ENCODE measurements at regions not wholly inside any gene's neighbourhood (a gene's known extent, or its start where the extent isn't known, plus 50 kb on each side); places are given as distances from the start of the nearest gene placed in this dataset.

DNA sequence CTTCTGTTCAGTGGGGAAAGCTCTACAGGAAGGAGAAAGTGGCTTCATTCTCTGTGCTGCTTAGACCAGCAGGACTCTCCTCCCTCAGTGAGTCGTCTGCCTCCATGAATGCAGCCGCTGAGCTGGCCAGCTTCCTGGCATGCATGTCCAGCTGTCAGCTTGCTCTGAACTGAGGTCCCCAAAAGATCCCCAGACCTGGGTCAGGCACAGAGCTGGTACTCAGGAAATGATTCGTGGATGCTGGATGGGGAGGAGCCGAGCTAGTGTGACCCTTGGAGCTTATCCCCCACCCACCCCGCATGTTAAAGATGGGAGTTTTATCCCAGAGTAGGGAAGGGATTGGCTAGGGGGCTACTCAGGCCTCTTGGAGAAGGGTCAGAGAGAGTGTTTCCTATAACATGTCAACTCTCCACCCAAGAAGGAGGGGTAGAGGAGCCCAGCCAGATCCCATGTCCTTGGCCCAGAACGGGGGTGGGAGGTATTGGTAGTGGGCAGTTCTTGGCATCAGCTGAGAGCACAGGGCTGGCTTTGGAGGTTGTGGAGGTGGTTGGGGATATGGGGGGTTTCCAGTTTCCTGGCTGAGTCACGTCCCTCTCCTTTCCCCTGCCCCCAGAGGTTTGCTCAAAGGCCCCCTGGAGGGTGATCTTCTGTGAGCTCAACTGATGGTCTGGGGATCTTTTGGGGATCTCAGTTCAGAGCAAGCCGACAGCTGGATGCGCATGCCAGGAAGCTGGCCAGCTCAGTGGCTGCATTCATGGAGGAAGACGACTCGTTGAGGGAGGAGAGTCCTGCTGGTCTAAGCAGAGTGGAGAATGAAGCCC, 110.1 kb downstream of the FOXD2 start:
- no peak for TF ChIP-seq EZH2phosphoT487 (IDR thresholded peaks at IDR 0.05; ENCODE audit: unreplicated experiment)
- TF ChIP-seq ETS1 (IDR thresholded peaks at IDR 0.05) = no peak
- TF ChIP-seq POLR2AphosphoS5 (IDR thresholded peaks at IDR 0.05; ENCODE audit: low read depth) = no peak
- TF ChIP-seq CTCF (conservative IDR thresholded peaks at IDR 0.05; ENCODE audit: low read depth in 2 of 2) = no peak
- TF ChIP-seq CREB1 (CRISPR knock-in tag; IDR thresholded peaks at IDR 0.05; ENCODE audit: low read depth) = no peak
- no peak for TF ChIP-seq STAT1 (IDR thresholded peaks at IDR 0.05; ENCODE audit: unreplicated experiment)
- TF ChIP-seq, protein P1, sequence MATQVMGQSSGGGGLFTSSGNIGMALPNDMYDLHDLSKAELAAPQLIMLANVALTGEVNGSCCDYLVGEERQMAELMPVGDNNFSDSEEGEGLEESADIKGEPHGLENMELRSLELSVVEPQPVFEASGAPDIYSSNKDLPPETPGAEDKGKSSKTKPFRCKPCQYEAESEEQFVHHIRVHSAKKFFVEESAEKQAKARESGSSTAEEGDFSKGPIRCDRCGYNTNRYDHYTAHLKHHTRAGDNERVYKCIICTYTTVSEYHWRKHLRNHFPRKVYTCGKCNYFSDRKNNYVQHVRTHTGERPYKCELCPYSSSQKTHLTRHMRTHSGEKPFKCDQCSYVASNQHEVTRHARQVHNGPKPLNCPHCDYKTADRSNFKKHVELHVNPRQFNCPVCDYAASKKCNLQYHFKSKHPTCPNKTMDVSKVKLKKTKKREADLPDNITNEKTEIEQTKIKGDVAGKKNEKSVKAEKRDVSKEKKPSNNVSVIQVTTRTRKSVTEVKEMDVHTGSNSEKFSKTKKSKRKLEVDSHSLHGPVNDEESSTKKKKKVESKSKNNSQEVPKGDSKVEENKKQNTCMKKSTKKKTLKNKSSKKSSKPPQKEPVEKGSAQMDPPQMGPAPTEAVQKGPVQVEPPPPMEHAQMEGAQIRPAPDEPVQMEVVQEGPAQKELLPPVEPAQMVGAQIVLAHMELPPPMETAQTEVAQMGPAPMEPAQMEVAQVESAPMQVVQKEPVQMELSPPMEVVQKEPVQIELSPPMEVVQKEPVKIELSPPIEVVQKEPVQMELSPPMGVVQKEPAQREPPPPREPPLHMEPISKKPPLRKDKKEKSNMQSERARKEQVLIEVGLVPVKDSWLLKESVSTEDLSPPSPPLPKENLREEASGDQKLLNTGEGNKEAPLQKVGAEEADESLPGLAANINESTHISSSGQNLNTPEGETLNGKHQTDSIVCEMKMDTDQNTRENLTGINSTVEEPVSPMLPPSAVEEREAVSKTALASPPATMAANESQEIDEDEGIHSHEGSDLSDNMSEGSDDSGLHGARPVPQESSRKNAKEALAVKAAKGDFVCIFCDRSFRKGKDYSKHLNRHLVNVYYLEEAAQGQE (IDR thresholded peaks at IDR 0.05; ENCODE audit: unreplicated experiment) = no peak
